HG03342 (cell line): ENCODE measurements at regions not wholly inside any gene's neighbourhood (a gene's known extent, or its start where the extent isn't known, plus 50 kb on each side); places are given as distances from the start of the nearest gene placed in this dataset.
"Not testable (repeated sequence)": the region's sequence is repeated elsewhere in the genome, so short reads cannot be mapped to it uniquely, and the experiment has no call there.

Source experiments
- ATAC-seq: cut with Tn5 transposase; IDR thresholded peaks from one replicate; pipeline ENCODE4 v1.9.1; 2021; ENCODE audit warnings: mild to moderate bottlenecking, moderate library complexity; ENCODE audit not compliant: unreplicated experiment

DNA sequence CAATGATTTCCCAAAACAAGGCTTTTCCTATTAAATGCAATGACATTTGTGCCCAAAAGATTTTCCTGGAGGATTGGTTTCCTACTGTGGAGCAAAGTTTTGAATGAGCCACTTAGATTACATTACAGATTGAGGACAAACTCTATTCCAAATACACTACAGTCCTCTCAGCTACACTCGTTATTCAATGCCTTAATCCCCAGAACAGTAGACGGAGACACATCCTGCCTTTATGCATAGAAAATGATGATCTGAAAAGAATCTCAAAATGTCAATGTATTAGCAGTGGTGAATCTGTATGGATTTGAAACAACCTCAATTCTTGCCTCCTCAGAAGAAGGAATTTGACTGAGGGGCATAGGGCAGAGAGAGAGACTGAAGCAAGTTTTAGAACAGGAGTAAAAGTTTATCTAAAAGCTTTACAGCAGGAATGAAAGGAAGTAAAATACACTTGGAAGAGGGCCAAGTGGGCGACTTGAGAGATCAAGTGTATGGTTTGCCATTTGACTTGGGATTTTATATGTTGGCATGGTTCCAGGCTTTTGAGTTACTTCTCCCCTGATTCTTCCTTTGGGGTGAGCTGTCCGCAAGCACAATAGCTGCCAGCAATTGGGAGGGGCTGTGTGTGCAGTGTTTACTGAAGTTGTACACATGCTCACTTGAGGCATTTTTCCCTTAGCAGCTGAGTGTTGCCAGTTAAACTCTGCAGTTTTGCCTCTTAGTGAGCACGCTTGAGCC, 891.9 kb upstream of the MBL2 start:
- no peak for ATAC-seq

DNA sequence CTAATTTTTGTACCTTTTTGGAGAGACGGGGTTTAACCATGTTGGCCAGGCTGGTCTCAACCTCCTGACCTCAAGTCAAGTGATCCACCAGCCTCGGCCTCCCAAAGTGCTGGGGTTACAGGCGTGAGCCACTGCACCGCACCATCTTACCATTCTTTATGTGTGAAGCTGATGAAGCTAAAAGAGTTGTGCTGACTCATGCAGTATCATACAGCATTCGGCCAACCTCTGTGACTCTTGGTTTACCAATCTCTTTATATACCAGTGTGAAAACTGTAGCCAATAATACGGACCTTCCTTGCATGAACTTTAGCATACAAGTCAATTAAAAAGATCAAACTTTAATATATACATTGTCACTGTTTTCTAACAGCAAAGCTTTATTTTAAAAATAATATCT, 878.2 kb upstream of the MBL2 start:
- no peak for ATAC-seq

DNA sequence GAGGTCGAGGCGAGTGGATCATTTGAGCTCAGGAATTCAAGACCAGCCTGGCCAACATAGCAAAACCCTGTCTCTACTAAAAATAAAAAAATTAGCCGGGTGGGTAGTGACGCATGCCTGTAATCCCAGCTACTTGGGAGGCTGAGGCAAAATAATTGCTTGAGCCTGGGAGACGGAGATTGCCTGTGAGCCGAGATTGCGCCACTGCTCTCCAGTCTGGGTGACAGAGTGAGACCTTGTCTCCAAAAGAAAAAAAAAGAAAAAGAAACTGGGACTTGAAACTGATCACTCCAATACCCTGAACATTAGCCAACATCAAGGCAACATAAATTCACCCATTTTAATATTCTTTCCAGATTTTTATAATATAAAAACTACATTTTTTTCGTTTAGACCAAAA, 874.6 kb upstream of the MBL2 start:
- not testable (repeated sequence) for ATAC-seq

DNA sequence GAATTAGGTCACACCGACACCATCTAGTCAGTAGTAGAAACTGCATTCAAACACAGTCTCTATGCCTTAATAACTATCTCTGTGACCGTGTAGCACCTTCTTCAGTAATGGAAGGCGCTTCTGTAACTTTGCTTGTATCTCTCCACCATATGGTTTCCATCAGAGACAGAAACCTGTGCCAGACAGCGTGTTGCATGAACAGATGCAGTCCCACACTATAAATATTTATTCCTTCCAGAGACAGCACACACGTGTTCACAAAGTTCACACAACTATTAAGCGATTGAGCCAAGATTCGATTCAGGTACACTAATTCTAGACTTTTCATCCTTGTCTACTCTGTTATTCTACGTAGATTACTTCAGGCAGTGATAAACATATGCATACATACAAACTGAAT, 873.9 kb upstream of the MBL2 start:
- ATAC-seq, result no peak

DNA sequence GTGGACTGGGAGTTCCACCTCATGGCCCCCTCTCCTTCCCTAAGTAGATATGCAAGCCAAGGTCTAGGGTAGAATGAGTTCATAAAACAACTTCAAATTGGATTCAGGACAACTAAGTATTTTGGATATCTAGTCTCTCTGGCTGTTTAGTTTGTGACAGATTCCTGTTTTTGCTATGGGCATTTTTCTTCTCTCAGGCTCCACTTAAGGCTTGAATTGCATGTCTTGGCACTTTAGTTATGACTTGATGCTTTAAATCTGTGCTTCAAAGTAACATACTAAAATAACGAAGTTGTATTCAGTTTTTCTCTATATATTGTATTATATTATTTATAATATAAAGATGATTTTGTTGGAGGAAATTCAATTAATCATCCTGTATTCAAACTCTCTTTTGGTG, 873.4 kb upstream of the MBL2 start:
- no peak for ATAC-seq

DNA sequence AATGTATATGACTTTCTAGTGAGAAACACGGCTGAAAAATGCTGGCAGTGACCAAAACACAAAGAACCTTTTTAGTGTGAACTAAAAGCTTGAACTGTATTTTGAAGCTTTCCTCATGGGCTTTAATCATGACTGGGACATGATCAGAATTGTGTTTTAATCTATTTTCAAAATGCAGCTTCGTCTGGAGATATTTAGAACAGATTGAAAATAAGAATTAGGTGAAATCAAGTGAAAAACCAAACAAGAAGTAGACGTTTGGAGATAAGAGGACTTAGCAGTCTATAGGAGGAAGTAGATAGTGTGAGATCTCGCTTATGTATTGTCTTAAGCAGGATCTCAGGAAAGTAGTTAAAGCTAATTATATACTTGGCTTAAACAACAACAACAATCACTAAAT, 865.4 kb upstream of the MBL2 start:
- no peak for ATAC-seq

DNA sequence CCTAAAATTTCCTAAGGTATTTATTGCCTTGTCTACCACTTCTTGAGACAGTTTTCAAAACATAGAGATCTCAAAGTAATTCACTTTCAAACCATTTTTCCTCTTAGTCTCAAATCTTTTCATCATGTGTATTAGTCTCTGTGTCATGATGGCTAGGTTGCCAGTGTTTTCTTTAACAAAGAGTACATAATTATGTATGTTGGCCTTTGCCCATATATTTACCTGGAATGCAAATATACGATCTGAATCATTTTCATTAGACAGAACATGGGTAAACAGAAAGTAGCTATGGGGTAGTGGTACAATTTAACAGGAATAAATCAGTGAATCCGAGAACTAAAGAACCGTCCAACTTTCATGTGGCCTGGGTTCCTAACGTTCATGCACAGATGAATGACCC, 852.1 kb upstream of the MBL2 start:
- no peak for ATAC-seq

DNA sequence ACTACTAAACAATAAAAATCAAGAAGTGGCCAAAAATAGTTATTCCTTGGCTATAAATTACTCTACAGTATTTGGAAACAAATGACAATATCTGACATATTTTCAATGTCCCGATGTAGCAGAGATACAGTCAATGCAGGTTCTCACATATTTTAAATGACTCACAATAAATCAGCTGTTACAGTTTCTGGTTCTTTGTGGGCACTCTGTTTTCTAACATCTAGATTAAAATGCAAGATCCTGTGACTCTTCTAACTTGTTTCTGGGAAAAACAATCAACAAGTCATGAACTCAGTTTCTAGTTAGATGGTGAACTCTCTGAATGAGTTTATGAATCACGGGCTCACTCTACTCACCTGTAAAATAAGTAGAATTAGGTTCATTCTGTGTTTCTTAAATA, 849.6 kb upstream of the MBL2 start:
- ATAC-seq, result no peak

DNA sequence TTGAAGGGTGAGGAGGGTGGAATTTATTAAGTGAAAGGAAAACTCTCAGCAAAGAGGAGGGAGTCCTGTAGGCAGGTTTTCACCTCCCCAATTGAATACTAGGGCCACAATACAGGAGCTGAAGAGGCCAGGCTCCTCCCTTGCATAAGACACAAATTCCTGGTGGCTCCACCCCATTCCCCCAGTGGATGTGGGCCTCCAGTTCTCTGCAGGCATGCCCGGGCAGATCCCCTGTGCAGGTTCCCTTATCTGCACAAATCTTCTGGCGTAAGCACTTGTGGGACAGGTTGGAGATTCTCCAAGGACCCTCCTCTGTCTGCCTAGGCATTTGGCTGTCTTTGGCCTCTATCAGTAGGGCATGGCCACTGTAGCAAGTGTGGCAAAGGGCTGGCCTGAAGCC, 847.1 kb upstream of the MBL2 start:
- no peak for ATAC-seq

DNA sequence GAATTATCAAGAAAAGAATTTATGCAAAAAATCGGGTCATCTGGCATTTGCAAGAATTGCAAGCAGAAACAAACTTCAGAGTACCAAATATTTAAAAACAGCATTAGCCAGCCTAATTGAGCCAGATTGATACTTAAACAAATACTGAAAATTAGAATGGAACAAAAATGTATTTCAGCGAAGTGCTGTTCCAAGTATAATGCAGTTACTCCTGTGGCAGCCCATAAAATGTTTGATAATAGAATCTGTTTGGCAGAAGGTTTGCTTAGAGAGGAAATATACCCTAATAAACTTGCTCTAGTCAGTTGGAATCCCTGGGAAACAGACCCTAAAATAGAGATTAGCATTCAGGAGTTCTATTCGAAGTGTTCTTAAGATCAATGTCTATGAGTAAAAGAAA, 835.1 kb upstream of the MBL2 start:
- ATAC-seq, result no peak

DNA sequence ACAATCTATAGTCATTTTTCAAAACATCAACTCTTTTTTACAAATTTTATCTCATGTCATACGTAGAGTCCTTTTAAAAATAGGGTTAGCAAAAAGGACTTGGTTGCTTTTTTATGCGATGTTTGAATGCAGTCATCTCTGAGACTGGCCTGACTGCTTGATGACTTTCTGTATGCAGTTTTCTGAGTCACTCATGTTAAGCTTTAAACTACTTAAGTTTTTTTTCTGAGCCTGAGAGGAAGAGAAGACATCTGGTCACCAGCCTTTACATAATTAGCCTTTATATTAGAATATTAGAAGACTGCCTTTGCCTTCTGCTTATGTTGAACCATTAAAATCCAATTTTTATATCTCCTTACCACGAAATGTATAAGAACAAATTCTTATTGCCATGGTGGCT, 834.4 kb upstream of the MBL2 start:
- no peak for ATAC-seq

DNA sequence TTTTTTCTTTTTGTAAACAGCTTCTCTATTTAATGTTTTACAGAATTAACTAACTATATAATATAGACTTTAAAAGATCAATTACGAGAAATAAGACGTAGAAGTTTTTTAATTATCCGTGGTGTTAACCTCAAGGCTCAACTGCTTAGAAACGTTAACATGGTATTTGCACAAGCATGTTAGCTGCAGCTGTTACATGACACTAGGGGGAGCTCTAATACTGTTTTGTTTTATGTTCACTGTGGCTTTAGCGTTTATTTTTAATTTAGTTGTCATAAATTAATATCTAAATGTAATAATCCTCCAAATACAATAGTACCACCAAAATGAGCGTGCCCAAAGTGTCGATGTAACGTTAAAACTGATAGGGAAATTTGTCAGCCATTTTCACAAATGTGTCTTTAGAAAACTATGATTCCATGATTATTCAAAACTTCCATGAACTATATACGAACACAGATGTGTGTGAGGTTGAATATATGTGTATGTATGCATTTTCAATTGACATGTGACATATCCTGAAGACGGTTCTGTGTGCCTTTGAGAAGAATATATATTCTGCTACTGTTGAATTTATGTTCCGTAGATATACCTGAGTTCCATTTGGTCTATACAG, 828.8 kb upstream of the MBL2 start:
- peak; percentile 84 for ATAC-seq

DNA sequence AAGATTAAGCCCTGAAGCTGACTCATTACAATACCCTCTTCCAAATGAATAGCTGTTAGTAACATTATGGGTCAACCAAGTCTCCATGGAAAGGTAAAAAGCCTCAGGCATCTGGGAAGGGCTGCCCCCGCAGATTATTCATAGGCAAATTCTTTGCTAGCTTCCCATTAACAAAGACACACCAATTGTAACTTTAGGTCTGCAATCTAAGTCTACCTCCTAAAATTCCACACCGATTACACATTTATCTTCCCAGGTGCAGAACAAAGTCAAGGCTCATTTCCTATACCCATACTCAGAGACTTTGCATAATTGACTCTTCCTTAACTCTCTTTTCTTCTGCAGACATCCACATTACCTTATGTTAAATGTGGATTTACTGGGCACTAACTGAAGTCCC, 826.3 kb upstream of the MBL2 start:
- no peak for ATAC-seq

DNA sequence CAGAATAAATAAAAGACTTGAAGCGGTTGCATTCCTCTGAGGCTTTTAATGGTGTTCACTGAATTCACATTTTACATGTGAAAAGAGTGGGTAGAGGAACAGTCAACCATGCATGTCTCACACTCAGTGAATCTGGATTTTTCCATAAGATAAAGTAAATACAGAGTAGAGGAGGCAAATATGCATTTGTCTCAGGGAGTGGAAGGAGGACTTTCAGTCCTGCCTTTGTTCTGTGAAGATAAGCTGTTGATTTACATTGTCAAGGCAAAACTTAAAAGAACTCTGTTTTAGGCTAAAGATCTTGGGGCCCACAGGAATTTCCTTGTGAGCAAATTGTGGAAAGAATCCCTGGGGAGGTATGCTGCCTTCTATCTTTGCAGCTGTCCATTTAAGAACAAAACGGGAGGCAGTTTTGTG, 825.3 kb upstream of the MBL2 start:
- no peak for ATAC-seq

DNA sequence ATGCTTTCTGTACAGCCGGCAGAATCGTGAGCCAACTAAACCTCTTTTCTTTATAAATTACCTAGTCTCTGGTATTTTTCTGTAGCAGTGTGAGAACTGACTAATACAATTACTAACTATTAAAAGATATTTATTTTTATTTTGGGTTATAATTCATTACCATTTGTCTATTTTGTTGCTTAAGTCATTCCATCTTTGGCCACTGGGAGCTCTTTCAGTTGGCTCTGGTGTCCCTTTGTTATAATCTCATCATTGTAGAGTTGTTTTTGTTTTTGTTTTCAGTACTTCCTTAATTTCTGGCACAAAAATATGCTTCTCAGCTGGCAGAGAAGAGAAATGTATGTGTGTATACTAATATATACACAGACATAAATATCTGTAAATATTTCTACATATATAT, 807.9 kb upstream of the MBL2 start:
- ATAC-seq, result no peak

DNA sequence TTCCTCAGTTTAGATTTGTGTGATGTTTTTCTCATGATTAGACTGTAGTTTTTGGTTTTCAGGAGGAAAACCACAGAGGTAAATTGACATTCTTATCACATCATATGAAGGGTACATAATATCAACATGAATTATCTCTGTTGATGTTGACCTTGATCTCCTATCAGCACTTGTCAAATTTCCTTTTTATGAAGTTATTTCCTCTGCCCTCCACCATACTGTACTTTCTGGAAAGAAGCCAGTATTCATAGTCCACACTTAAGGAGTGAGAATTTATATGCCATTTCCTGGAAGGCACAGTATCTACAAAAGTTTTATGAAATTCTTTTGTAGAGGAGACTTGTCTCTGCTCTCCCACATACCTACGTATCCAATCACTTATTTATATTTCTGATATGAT, 807.2 kb upstream of the MBL2 start:
- ATAC-seq, result no peak

DNA sequence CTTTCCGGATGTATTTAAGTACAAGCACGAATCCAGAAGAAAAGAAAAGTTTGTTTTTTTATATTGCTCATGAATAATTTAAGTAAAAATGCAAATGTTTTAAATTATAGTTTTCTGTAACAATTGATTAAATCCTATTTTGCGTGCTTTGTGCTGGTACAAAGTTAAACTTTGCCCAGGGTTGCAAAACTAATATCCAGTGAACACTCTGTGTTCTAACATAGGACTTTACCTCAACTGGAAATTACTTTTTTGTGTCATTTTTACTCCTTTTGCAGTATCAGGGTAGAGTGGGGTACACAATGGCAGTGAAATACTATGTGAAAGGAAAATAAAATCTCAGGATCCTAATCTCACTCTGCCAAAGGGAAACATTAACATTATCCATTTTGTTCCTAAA, 801.4 kb upstream of the MBL2 start:
- no peak for ATAC-seq

DNA sequence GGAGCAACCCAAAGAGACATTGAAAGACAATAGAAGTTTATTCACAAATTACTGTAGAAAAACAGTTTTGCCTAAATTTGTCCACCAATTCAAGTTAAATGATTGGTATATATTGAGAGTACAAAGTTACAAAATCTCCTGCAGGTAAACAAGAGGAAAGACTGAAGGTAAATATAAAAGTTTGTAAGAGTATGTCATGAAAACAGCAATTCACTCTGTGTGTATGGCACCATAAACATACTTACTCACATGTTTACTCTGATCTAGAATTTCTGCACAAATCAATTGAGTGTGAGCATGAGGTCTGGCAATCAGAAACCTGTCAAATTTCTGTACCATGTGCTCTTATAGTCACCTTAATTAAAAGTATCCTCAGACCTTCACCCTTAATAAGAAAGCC, 800.9 kb upstream of the MBL2 start:
- no peak for ATAC-seq

DNA sequence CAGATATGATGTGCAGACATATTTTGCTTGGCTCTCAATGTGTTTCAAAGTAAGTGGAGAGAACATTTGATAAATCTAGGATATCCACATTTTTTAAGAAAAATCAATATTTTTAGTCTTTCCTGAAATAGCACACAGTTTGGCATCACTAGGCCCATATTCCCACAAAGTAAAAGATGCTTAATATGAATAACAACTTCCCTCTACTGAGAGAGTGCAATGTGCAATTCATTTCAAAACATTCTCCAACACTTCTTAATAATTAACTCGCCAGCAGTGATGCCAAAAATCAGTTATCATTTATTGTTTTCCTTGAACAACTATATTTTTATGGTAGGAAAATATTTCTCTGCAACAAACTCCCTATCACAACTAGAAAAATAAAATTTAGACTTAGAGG, 800.2 kb upstream of the MBL2 start:
- ATAC-seq, result no peak

DNA sequence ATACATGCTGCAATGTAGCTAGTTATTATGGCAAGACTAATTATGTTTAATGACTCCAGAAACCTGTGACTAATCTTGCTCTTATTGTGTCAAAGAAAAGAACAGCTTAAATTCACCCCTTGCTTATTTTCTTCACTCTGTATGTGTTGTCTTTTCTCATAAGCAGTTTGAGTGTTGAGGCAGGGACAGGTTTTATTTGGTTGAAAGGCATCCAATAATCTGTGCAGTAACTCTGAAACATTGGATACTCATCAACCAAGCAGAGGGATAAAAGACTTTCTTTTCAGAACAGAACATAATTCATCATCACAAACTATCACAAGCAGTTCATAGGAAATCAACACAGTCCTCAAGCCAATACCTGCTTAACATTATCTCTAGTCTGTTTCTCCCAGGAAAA, 797.6 kb upstream of the MBL2 start:
- ATAC-seq, result no peak

DNA sequence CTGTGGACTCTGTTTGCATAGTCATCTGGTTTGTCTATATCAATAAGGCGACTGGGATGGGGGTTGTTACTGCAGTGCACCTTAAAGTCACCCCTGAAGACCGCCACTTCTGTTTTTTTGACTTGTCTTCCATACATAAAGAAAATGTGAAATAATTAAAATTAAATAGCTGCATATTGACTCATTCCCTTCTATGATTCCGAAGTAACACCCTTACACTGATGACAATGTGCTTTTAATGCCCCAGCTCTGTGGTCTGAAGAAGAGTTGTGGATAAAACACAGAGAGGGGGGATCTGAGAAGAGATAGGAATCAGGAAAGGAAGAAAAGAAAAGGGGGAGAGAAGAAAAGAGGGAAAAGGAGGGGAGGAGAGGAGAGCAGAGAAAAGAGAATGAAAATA, 796.9 kb upstream of the MBL2 start:
- no peak for ATAC-seq

DNA sequence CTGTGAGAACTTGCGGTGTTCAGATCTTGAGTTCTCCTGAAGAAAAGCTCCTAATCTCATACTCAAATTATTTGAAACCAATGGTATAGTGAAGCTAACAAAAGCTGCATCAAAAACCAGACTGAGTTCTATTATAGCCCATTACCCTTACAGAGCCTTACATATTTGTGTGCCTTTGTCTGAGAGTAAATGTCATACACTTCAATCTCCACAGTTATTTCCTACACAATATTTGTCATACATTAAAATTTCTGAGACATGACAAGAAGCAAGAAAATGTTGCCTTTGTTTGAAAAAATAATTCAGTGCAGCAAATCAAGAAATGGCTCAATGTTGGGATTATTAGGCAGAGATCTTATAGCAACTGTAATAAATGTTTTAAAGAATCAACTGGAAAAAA, 776.1 kb upstream of the MBL2 start:
- no peak for ATAC-seq

DNA sequence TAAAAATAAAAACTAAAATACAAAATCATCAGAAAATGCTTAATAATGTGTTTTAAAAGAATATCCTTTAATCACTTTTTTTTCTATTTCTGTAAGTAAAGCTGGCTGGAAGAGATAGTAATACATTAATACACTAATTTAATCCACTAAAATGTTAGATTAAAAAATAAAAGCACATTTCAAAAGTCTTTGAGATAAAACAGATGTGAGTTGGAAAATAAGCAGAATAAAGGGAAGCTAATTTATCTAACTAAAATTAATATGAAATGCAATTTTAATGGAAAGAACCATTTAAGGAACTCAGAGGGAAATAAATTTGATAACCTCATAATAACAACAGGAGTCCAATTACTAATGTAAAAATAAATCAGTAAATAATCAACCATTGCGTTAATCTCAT, 774.8 kb upstream of the MBL2 start:
- ATAC-seq, result no peak
